GM04503 (cell line): ENCODE measurements at regions not wholly inside any gene's neighbourhood (a gene's known extent, or its start where the extent isn't known, plus 50 kb on each side); places are given as distances from the start of the nearest gene placed in this dataset.

Experiments
- DNase-seq: peaks from one replicate; pipeline ENCODE4 v3.0.0-alpha.2; 2012; ENCODE audit warnings: low read depth

DNA sequence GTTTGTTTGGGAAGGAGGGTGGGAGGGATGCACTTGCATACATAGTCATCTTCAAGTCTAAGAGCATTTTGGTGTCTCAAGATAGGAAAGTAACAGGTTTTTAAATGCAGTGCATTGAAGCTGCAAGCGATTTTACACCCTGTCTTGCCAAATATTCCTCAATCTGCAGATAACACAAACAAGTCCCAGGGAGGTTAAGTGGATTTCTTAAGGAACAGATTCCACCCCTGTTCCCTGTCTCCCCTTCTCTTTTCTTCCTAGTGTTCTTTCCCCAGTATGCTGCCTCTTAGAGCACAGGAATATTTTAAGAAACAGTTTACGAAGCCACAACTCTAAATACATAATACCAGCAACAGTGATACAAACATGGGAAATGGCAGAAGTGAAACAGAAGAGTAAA lies 389.9 kb downstream of the PLPP3 start:
- no peak for DNase-seq

DNA sequence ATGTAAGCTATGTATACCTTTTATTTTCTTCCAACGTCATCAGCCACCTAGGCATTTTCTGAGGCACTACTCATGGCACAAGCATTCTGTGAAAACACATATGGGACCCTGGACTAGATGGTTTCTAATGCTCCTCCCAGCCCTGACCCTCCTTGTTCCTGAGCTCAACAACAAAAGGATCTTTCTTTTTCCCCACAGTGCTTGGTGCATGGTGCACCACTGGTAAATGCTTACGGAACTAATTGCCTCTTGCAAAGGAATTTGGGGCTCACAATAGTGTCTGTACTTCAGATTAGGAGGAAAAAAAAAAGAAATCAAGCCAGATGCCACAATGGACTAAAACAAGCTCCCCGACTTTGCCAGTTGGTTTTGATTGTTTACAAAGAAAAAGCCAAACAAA lies 390.5 kb downstream of the PLPP3 start:
- no peak for DNase-seq

DNA sequence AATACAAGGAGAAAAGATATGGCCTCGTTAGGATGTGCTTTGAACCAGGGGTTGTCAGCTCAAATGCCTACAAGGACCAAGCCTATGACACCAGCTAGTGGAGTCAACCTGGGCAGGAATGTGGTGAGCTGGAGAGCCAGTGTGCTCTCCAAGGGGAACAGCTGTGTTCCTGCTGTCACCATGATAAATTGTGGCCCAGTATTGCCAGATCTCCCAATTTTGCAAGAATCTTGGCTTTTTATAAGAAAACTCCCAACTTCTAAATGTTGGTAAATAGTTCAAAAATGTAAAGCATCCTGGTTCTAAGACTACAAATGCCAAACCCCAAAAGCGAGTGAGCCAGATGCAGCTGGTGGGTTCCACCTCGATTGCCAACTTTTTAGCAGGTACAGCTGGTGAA lies 391.1 kb downstream of the PLPP3 start:
- no peak for DNase-seq

DNA sequence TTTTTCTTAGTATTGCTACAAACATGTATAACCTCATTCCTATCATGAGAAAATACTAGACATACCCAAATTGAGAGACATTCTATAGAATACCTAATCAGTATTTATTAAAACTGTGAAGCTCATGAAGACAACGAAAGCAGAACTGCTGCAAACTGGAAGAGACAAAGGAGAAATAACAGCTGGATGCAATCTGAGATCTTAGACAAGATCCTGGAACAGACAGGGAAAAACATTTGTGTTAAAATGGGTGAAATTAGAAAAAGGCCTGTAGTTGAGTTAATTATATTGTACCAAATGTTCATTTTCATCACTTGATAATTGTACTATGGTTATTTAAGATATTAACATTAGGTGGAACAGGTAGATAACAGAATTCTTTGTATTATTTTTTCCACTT lies 392.0 kb downstream of the PLPP3 start:
- DNase-seq: no peak

DNA sequence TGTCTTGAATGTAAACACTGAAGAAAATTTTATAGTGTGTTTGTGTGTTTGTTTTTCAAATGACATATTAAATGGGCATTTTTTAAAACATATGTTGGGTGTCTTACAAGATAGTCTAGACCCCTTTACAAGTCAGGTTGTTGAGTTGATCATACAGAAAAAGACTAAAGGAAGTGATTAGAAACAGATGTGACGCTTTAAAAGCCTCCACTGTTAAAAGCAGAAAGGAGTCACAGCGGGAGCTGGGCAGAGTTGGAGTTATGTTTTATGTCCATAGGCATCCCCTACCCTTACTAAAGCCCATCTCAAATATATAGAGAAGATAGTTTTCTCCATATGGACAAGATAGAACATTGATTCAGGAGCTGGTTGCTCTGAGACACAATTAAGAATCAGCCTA lies 393.9 kb downstream of the PLPP3 start:
- no peak for DNase-seq

DNA sequence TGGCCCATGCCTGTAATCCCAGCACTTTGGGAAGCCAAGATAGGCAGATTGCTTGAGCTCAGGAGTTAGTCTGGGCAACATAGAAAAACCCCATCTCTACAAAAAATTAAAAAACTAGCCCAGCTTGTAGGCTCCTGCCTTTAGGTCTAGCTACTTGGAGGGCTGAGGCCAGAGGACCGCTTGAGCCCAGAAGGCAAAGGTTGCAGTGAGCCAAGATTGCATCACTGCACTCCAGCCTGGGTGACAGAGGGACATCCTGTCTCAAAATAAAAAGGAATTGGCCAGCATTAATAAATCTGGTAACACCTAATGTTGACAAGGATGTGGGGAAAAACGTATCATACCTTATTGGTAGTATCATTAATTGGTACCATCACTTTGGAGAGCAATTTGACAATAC lies 396.2 kb downstream of the PLPP3 start:
- DNase-seq: no peak

DNA sequence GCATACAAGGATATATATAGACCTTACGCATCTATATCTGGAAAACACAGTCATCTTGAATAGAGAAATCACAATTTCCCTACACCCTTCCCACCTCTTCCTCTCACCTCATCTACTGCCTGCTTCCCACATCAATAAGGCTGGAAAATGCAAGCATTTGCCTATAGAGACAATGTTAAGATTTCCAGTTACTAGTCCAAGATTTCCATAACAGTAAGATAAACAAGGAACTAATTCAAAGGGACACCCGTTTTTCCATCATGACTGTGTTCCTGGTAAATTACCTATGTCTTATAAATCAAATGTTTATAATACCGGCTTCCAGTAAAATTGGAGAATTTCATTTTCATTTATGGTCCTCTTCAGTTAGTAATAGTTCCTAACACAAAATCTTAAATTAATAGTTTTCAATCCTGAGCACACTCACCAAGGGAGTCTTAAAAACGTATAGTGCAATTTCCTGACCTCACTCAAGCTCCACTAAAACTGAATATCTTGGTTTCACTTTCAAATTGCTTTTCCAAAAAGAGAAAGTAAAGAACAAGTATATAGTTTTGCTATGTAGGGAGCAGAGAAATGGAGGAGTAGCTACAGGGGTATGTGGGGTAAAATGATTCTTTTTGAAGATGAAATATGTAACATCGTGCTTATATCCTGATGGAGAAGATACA lies 398.7 kb downstream of the PLPP3 start:
- no peak for DNase-seq

DNA sequence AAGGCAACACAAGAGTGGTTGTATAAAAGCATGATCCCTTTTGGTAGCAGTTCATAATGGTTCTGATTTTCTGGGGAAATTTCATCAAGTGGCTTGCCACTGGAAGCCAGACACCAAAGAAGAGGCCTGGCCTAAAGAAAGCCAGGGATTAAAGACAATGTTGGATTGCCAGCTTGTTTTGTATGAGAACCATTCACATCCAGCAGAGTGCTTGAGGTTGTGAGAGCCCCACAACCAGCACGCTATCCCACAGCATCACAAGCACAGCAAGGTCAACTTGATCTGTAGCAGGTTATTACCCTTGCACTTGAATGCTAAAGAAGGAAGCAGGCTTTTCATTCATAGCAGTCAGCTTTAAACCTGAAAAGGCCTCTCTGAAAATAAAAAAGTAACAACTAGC lies 399.8 kb downstream of the PLPP3 start:
- no peak for DNase-seq

DNA sequence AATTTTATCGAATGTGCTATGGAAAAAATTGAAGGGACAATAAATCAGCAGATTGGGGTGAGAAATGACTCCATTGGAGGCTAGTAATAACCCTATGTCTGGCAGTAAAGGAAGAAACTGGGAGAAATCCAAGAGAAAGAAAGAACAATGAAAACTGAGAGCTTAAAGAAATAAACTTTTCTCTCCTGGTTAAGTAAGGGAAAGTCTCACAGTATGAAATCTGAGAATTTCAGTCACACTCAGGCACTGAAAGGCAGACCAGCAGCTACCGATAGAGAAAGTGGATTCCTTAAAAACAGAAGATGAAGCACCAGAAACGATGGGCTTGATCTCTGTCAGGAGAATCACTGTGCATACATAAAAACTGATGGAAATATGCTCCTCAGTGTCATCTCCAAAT lies 404.2 kb downstream of the PLPP3 start:
- no peak for DNase-seq

DNA sequence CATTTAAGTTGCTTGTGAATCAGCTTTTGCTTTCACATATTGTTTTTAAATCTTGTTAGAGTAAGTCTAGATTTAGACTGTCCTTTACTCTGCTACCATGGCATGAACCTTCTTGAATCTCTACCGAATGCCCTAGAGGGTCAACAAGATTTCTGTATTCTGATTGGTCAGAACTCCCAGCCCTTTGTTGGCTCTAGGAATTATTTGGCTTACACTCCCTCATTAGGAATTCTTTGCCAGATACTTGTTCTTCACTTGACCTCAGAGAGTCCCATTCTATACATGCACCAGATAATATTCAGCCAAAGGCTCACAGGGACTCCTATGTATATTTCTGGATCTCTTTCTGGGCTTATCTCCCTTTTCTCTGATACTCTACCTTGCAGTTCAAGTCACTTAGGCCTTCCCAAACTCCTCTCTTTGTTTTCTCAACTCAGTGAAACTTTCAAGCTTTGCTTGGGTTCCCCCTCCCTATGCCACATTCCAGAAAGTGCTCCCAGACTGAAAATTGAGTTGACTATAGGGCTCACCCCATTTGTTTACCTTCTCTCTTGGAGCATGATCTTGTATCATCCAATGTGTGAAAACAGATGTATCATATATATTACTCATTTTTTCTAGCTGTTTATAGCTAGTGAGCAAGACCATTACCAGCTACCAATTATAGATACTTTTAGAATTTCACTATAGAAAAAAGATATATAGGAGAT lies 405.0 kb downstream of the PLPP3 start:
- DNase-seq: no peak

DNA sequence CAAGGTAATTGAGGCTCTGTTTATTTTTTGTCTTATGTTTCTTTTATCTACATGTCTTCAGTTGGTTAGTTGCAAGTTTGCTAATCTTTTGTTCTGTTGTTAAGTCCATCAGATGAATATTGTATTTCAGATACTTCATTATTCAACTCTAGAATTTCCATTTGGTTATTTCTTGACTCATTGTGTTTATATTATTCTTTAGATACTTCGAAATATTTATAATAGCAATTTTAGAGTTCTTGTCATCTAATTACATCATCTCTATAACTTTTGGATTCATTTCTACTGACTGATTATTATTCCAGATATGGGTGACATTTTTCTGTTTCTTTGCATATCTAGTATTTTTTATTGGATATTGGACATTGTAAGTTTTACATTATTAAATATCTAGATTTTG lies 405.6 kb downstream of the PLPP3 start:
- no peak for DNase-seq

DNA sequence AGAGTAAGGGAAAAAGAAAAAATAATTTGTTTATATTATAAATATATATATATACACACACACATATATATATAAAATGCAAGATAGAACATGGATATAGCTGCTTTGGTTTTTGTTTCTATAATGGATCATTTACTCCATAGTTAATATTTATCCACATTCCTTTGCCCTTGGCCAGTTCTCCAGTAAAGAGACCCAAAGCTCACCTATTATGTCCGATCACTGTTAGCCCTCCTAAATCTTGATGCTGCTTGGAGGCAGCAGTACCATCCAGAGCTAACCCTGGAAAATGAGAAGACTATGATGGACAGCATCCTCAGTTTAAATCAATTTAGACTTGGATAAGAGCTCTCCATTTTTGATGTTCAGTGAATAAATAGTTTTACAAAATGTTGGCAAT lies 407.7 kb downstream of the PLPP3 start:
- DNase-seq: no peak

DNA sequence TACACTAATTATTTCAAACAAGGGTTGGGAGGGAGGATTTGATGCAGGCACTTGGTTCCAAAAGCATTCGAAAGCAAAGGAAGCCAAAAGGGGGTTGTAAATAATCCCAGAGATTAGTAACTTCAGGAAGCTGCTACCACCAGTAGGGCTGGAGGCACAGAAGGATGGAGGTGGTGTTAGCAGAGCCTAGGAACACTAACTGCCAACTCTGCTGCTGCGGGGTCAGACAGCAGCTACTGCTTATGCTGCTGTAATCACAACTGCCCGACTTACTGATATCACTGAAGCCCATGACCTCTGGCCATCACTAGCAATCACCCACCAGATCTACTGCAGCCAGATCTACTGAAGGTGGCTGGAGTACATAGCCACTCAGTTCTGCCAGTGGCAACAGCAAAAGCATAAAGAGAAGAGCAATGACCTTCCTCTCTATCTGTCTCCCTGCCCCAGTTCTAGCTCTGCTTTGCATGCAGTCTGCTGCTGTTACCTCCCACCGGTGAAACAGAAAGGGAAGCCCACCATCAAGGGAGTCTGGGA lies 408.5 kb downstream of the PLPP3 start:
- DNase-seq: no peak

DNA sequence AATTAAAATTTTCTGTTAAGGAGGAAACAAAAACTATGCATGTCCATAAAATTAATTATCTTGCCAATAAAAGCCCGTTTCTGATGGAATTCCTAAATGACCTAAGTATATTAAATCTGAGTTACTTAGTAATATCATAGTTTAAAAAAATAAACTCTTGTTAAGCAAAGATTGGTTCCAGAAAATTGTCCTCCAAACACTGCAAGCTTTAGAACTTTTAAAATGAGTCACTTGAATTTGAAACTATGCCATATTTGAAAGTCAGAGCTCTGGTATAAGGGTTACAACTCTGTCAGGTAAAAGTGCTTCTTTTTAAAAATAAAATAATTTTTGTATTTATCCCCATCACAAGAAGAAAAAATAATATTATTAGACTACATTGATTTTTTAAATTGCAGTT lies 409.5 kb downstream of the PLPP3 start:
- no peak for DNase-seq

DNA sequence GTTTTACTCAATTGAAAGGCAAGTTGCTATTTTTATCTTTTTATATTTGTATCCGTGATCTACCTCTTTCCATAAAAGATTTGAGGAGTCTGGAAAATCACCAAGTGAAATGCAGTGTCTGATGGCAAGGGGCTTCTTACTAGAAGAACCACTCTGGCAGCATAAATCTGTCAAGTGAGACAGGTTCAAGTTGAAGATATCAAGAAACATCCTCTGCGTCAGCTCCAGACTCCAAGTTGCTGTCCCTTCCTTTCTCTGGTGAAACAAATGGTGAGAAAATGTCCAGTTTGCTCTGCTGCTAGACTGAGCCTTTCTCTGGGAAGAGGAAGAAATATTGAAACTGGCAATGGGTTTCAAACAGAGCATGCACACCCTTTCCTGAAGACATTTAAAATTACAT lies 411.2 kb downstream of the PLPP3 start:
- DNase-seq: no peak

DNA sequence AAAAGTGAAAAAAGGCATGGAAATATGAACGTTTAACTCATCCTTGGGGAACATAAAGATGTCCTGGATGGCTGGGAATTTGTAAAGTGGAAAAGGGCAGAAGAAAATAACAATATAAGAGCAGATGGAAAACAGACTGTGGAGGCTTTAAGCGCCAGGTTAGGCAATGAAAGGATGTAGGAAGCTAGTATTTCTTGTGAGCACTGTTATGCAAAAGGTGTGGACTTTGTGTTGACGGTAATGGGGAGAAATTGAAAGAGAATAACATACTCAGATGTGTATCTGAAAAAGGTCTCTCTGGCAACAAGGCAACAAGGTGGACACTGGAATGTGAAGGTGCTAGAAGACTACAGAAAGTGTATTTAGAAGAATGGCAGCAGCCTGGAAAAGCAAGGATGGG lies 411.8 kb downstream of the PLPP3 start:
- no peak for DNase-seq

DNA sequence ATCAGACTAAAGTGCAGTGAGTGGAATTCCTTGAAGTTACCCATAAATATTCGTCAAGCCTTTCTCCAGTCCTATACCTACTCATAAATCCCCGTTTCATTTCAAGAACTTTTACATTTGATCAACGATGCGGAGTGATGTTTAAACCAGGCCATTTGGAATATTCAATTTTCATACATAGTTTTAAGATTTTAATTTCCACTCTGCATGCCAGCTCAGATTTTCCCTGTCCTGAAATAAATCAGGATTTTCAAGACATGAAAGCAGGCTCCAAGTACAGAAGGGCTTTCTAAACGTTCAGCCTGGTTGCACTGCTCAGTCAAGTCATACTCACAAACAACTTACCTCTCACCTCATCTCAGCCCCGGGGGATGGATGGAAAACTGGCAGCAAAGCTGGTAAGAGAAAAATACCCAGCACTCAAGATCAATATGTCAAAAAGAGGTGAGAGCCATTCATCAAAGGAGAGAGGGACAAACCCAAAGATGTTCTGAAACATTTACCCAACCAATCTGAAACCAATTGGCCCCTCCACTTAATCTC lies 418.5 kb downstream of the PLPP3 start:
- DNase-seq: no peak

DNA sequence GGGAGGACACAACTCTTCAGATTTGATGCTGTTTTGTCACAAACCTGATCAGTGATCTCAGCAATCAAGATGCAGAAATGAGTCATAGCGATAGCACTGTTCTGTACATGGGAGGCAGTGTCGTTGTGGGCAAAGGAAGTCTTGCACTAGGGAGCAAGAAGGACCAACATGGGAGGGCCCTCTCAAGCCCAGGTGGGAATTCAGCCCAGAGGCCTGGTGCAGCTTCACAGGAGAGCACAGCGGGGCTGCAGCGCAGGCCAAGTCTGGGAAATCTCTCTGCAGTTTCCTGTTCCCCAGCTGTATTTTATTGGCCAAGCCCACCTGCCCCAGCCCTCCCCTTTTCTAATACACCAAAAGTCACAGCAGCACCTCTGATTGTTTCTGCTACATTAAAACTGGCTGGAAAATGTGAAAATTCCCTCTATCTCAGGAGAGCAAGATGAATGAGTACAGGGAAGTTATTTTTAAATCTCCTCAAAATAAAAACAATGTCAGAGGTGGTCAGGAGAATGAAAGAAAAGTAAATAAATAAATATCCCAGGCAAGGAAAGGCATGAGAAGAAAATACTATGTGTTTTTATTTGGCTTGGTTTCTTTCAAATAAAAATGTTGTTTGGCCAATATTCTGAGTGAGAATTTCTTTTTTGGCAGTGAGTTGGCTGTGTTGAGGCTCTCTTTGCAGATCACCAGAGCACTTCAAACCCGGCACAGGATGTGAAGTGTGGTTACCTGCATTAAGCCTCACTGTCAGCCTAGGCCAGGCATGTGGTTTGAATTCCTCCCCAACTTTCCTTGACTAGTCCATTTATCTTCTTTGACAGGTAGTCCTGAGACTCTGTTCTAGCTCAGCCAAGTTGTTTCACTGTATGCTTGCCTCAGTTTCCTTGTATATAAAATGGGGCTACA lies 422.1 kb downstream of the PLPP3 start:
- no peak for DNase-seq

DNA sequence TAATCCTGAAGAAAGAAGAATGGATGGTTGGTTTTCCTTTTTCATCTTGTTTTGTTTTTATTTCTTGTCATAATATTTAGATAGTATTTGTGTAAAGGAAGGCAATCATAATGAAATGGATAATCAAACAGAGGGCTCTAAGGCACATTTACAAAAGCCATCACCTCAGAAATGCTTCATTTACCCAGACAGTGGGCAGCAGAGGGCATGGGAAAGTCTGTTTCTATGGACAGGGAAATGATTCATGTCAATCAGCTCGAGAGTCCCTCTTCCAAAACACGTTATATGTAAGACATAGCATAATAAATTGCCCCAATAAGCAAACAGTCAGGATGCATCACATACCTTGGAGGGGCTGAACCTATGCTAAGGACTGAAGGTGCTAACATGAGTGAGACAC lies 426.1 kb downstream of the PLPP3 start:
- DNase-seq: no peak

DNA sequence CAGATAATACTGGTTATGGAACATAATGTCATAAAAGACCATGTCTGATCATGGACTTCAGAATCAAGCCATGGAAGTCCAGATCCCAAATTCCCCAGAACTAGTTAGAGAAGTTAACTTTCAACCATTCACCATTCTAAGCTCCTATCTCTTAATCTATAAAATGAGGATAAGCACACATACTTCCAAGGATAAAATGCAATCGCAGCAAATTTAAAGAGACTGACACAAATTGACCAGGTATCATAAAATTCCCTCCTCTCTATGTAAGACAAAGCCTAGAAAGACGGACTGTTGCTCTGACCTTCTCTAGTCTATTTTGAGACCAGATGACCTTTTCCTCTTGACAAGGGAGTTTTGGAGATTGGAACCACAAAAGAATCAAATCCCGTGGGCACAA lies 426.7 kb downstream of the PLPP3 start:
- no peak for DNase-seq

DNA sequence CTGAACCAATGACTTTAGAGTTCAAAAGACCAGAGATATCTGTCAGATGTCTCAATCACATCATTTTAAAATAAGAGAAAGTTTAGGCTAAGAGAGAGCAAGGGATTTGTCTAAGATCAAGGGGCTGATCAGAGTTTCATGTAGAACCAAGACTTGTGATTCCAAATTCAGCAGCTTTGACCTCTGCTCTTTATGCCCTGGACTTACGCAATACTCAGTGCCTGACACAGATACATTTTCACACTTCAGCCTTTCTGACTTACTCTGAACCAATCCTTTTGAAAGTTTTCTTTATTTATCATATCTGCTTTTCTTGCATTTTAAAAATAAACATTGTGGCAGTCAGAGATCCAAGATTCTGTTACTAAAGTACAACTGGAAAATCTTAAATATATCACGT lies 428.0 kb downstream of the PLPP3 start:
- DNase-seq: no peak

DNA sequence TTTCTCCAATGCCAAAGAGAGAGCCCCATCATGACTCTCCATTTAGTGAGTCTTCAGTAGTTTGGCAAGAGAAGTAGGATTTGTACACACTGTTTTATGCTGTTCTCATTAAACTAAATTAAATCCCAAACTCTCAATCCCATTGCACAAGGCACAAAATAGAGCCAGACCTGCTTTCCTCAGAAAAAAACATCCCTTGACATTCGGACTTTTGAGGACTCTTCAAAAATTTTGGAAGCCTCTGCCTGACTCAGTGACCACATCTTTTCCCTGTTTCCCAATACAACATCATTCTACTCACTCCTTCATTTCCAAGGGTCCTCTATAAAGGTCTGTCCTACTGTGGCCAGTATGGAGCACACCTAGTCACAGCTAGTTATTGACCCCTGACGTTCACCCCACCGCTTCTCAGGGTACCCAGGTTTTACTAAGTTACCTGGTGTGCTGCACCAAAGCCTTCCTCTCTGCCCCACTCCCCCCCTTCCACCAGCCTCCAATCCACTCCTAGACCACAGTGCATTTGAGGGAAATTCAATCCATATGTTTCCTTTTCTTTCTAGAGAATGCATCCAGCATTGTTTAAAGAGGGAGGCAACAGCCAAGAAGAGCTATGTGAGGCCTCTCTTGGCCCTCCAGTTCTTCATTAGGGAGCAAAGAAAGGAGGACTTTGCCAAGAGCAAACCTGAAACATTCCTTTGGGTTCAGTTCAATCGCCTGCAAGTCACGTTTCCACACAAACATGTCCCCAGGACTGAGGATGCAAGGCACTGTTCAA lies 428.7 kb downstream of the PLPP3 start:
- no peak for DNase-seq
